ENCODE measurements at regions not wholly inside any gene's neighbourhood (a gene's known extent, or its start where the extent isn't known, plus 50 kb on each side); places are given as distances from the start of the nearest gene placed in this dataset.

DNA sequence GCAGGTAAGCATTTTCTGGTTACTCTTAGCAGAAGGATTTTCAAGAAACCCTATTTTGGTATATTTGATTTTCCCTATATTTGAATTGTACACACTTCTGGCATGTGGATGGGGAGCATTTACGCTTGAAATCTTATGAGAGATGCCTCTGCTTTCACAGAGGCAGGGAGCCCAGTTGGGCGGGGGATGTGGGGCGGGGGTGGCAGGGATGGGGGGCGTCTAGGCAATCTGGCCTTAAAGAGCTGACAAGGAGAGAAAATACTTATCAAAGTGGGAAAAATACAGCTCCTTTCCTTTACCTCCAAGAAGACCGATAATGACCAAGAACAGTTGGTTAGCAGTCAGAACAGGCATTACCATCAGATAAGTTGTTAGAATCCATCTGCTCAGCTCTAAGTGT lies 79.1 kb upstream of the NUDT7 start:
- TF ChIP-seq, protein P1, sequence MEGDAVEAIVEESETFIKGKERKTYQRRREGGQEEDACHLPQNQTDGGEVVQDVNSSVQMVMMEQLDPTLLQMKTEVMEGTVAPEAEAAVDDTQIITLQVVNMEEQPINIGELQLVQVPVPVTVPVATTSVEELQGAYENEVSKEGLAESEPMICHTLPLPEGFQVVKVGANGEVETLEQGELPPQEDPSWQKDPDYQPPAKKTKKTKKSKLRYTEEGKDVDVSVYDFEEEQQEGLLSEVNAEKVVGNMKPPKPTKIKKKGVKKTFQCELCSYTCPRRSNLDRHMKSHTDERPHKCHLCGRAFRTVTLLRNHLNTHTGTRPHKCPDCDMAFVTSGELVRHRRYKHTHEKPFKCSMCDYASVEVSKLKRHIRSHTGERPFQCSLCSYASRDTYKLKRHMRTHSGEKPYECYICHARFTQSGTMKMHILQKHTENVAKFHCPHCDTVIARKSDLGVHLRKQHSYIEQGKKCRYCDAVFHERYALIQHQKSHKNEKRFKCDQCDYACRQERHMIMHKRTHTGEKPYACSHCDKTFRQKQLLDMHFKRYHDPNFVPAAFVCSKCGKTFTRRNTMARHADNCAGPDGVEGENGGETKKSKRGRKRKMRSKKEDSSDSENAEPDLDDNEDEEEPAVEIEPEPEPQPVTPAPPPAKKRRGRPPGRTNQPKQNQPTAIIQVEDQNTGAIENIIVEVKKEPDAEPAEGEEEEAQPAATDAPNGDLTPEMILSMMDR (conservative IDR thresholded peaks at IDR 0.05) = no peak
- no peak overlapping the region for H3K27ac ChIP-seq

- H3K27ac ChIP-seq = no peak overlapping the region
- TF ChIP-seq, protein P1 (conservative IDR thresholded peaks at IDR 0.05) = no peak
Observed at GRCh38 chr16:77645764-77646163, 76.5 kb upstream of the NUDT7 start.

DNA sequence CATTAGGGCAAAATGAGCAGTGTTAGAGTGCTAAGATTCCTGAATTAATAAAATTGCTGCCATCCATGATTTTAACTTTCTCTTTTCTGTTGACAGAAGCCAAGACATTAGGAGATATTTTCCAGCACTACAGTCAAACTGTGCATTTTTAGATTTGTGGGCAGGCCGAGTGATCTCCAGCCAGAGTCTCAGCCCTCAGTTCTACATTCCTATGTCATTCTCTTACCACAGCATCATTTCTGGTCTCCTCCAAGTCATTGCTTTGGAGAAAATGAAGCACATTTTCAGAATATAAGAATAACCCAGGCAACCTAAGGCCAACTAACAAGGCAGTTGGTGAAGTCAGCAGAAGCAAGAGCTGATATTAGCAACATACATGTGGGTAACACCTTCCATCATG lies 74.6 kb upstream of the NUDT7 start:
- H3K27ac ChIP-seq = no peak overlapping the region
- TF ChIP-seq, protein P1 (conservative IDR thresholded peaks at IDR 0.05) = no peak

DNA sequence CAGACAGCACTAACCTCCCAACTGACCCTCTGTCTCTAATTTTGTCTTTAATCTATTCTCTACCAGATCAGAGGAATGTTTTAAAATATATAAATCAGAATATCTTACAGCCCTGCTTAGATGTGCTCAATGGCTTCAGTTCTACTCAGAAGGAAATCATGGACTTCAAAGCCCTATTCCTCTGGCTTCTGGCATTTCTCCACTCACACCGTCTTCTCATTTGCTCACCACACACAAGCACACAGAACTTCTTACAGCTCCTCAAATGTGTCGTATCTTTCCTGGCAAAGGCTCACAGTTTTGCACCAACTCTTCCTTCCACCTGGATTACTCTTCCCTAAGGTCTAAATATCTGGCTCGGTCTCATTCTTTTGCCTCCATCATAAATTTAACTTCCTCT lies 71.6 kb upstream of the NUDT7 start:
- no peak overlapping the region for H3K27ac ChIP-seq
- TF ChIP-seq, protein P1 (conservative IDR thresholded peaks at IDR 0.05) = no peak

- TF ChIP-seq, protein P1 (conservative IDR thresholded peaks at IDR 0.05) = no peak
Observed at GRCh38 chr16:77652399-77652798, 69.9 kb upstream of the NUDT7 start.

GRCh38 chr16:77657016-77657415 lies 65.3 kb upstream of the NUDT7 start:
- TF ChIP-seq, protein P1 (conservative IDR thresholded peaks at IDR 0.05) = no peak
- no peak overlapping the region for H3K27ac ChIP-seq

More at GRCh38 chr16:77652399-77652798, 69.9 kb upstream of the NUDT7 start:
- H3K27ac ChIP-seq = no peak overlapping the region

DNA sequence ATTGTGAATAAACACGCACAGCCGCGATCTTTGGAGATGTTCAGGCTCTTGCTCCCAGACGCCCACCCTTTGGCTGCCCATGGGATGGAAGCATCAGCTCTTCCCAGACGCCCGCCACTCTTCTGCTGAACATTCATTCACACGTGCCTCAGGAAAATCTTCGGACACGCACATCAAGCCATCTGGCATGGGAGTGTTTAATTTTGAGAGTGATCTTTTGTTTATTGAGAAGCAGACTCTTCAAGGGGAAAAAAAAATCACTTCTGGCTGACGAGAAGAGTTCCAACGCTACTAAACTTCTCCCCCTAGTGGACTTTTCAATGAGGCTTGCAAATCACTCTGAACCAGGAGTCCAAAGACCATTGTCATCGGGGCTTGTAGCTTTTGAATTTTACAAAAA lies 62.0 kb upstream of the NUDT7 start:
- TF ChIP-seq, protein P1 (conservative IDR thresholded peaks at IDR 0.05) = peak; percentile 75
- no peak overlapping the region for H3K27ac ChIP-seq

DNA sequence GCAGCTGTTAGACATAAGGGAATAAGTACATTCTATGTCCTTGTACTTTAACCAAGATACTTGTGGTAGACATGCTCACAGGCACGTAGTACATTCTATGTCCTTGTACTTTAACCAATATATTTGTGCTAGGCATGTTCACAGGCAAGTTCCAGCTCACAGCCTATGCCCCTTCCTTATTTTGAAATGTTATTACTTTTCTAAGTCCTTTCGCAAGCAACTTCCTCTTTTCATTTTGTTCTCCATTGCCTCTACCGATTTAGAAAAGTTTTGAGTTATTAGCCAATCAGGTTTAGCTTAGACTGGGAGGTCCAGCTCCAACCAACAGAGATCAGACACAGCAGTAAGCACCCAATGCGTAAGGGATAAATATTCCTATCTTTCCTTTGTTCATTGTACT lies 60.1 kb upstream of the NUDT7 start:
- no peak overlapping the region for H3K27ac ChIP-seq

More for the DNA sequence above, 60.1 kb upstream of the NUDT7 start:
- TF ChIP-seq, protein P1 (conservative IDR thresholded peaks at IDR 0.05) = no peak
